GM19324 (cell line): ENCODE measurements at regions not wholly inside any gene's neighbourhood (a gene's known extent, or its start where the extent isn't known, plus 50 kb on each side); places are given as distances from the start of the nearest gene placed in this dataset.
"Not testable (repeated sequence)": the region's sequence is repeated elsewhere in the genome, so short reads cannot be mapped to it uniquely, and the experiment has no call there.

Experiments used
- ATAC-seq: cut with Tn5 transposase; IDR thresholded peaks from one replicate; pipeline ENCODE4 v1.9.1; 2021; ENCODE audit warnings: mild to moderate bottlenecking, moderate library complexity; ENCODE audit not compliant: unreplicated experiment, low FRiP score

GRCh38 chr3:20751296-20751695, 565.3 kb upstream of the SGO1 start:
- ATAC-seq: no peak

GRCh38 chr3:20747741-20748140, 561.7 kb upstream of the SGO1 start:
- ATAC-seq: no peak

GRCh38 chr3:20743553-20744321, 557.7 kb upstream of the SGO1 start:
- ATAC-seq: no peak

GRCh38 chr3:20742903-20743552, 557.0 kb upstream of the SGO1 start:
- no peak for ATAC-seq

GRCh38 chr3:20741381-20741780, 555.4 kb upstream of the SGO1 start:
- no peak for ATAC-seq

GRCh38 chr3:20739814-20740213, 553.8 kb upstream of the SGO1 start:
- no peak for ATAC-seq

- no peak for ATAC-seq
These were observed 550.4 kb upstream of the SGO1 start for GRCh38 chr3:20736287-20736852.

GRCh38 chr3:20729185-20729584, 543.2 kb upstream of the SGO1 start:
- ATAC-seq: no peak

- ATAC-seq: no peak
These were observed 540.8 kb upstream of the SGO1 start for GRCh38 chr3:20726786-20727185.

GRCh38 chr3:20724241-20724640, 538.2 kb upstream of the SGO1 start:
- no peak for ATAC-seq

GRCh38 chr3:20716425-20716824, 530.4 kb upstream of the SGO1 start:
- not testable (repeated sequence) for ATAC-seq

- ATAC-seq: no peak
These were observed 515.6 kb upstream of the SGO1 start for GRCh38 chr3:20701641-20702040.

- ATAC-seq: no peak
These were observed 514.7 kb upstream of the SGO1 start for GRCh38 chr3:20700714-20701113.

GRCh38 chr3:20698896-20699295, 512.9 kb upstream of the SGO1 start:
- no peak for ATAC-seq

- no peak for ATAC-seq
These were observed 510.6 kb upstream of the SGO1 start for GRCh38 chr3:20696388-20697150.

- ATAC-seq: no peak
These were observed 506.7 kb upstream of the SGO1 start for GRCh38 chr3:20692675-20693074.

GRCh38 chr3:20683910-20684309, 497.9 kb upstream of the SGO1 start:
- ATAC-seq: no peak

GRCh38 chr3:20682573-20682972, 496.6 kb upstream of the SGO1 start:
- ATAC-seq: no peak

- no peak for ATAC-seq
These were observed 495.1 kb upstream of the SGO1 start for GRCh38 chr3:20680990-20681628.

GRCh38 chr3:20673866-20674265, 487.9 kb upstream of the SGO1 start:
- no peak for ATAC-seq

- ATAC-seq: no peak
These were observed 483.7 kb upstream of the SGO1 start for GRCh38 chr3:20669675-20670074.
